ENCODE measurements at regions not wholly inside any gene's neighbourhood (a gene's known extent, or its start where the extent isn't known, plus 50 kb on each side); places are given as distances from the start of the nearest gene placed in this dataset.

GRCh38 chr2:237253046-237253702 lies 160.8 kb downstream of the COL6A3 start:
- in situ Hi-C loops (cut with MboI; ENCODE audit: low pct_ligation_motif_present in 1 of 4, low pct_unique_long_range_greater_than_20kb in 1 of 4, low sequenced_read_pairs in 3 of 4) (no loop called here), intact Hi-C loops (cut with DNase I; ENCODE audit: low total_unique reads) (no loop called here)
- 65 to 79% methylated on average over 4 to 6 of the region's 6 CpGs for WGBS, 2 donors (ENCODE audit: low coverage in 1 of 2)
- H3K9me3 ChIP-seq, result no peaks in the 10 kb centered on the region
- no peak overlapping the region for H3K4me3 ChIP-seq
- TF ChIP-seq POLR2A (IDR thresholded peaks at IDR 0.05) (no peak), POLR2AphosphoS5 (IDR thresholded peaks at IDR 0.05) (no peak), EP300 (IDR thresholded peaks at IDR 0.05; ENCODE audit: low read depth) (no peak)
- TF ChIP-seq, protein P1, sequence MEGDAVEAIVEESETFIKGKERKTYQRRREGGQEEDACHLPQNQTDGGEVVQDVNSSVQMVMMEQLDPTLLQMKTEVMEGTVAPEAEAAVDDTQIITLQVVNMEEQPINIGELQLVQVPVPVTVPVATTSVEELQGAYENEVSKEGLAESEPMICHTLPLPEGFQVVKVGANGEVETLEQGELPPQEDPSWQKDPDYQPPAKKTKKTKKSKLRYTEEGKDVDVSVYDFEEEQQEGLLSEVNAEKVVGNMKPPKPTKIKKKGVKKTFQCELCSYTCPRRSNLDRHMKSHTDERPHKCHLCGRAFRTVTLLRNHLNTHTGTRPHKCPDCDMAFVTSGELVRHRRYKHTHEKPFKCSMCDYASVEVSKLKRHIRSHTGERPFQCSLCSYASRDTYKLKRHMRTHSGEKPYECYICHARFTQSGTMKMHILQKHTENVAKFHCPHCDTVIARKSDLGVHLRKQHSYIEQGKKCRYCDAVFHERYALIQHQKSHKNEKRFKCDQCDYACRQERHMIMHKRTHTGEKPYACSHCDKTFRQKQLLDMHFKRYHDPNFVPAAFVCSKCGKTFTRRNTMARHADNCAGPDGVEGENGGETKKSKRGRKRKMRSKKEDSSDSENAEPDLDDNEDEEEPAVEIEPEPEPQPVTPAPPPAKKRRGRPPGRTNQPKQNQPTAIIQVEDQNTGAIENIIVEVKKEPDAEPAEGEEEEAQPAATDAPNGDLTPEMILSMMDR (IDR thresholded peaks at IDR 0.05), result no peak
- H3K27me3 ChIP-seq, result no peaks in the 10 kb centered on the region
- H3K4me1 ChIP-seq, result peaks cover 0 to 10% (median 3%) of the 10 kb centered on the region in 4 donors
- H3K36me3 ChIP-seq, result no peaks in the 10 kb centered on the region
- peak overlapping the region in 1 of 4 donors; percentile 4 for H3K27ac ChIP-seq
- DNase-seq, result no peak

GRCh38 chr2:237254369-237254861 lies 159.5 kb downstream of the COL6A3 start:
- no peaks in the 10 kb centered on the region for H3K9me3 ChIP-seq
- H3K27me3 ChIP-seq, result no peaks in the 10 kb centered on the region

GRCh38 chr2:237254911-237255578 lies 158.9 kb downstream of the COL6A3 start:
- 76 to 81% methylated on average over 2 of the region's 2 CpGs for WGBS, 2 donors (ENCODE audit: low coverage in 1 of 2)
- peaks cover 0 to 21% (median 3%) of the 10 kb centered on the region in 4 donors for H3K4me1 ChIP-seq
- H3K9me3 ChIP-seq, result no peaks in the 10 kb centered on the region
- no peak overlapping the region for H3K4me3 ChIP-seq
- no peak for DNase-seq
- intact Hi-C loops (cut with DNase I; ENCODE audit: low total_unique reads) (no loop called here), in situ Hi-C loops (cut with MboI; ENCODE audit: low pct_ligation_motif_present in 1 of 4, low pct_unique_long_range_greater_than_20kb in 1 of 4, low sequenced_read_pairs in 3 of 4) (no loop called here)
- H3K27ac ChIP-seq, result peak overlapping the region; percentile 20 to 76 (median 62)
- no peaks in the 10 kb centered on the region for H3K27me3 ChIP-seq
- TF ChIP-seq, protein P1 (IDR thresholded peaks at IDR 0.05), result no peak
- TF ChIP-seq EP300 (IDR thresholded peaks at IDR 0.05; ENCODE audit: low read depth) (no peak), POLR2A (IDR thresholded peaks at IDR 0.05) (no peak), POLR2AphosphoS5 (IDR thresholded peaks at IDR 0.05) (no peak)
- H3K36me3 ChIP-seq, result no peaks in the 10 kb centered on the region

More at GRCh38 chr2:237254369-237254861, 159.5 kb downstream of the COL6A3 start:
- in situ Hi-C loops (cut with MboI; ENCODE audit: low pct_ligation_motif_present in 1 of 4, low pct_unique_long_range_greater_than_20kb in 1 of 4, low sequenced_read_pairs in 3 of 4) (no loop called here), intact Hi-C loops (cut with DNase I; ENCODE audit: low total_unique reads) (no loop called here)
- 51 to 60% methylated on average over 2 of the region's 2 CpGs for WGBS, 2 donors (ENCODE audit: low coverage in 1 of 2)
- TF ChIP-seq POLR2A (IDR thresholded peaks at IDR 0.05) (no peak), POLR2AphosphoS5 (IDR thresholded peaks at IDR 0.05) (peak in 1 of 3 donors; percentile 51)
- Histone ChIP-seq H3K27ac (peak overlapping the region; percentile 20 to 76 (median 62)), H3K4me1 (peaks cover 0 to 21% (median 3%) of the 10 kb centered on the region in 4 donors), H3K36me3 (no peaks in the 10 kb centered on the region), H3K4me3 (no peak overlapping the region)
- DNase-seq, result no peak

- Histone ChIP-seq H3K9me3 (no peaks in the 10 kb centered on the region), H3K4me1 (peaks cover 0 to 21% (median 3%) of the 10 kb centered on the region in 4 donors), H3K27ac (peak overlapping the region; percentile 50 to 76 (median 73)), H3K27me3 (no peaks in the 10 kb centered on the region), H3K36me3 (no peaks in the 10 kb centered on the region), H3K4me3 (no peak overlapping the region)
- intact Hi-C loops (cut with DNase I; ENCODE audit: low total_unique reads), result no loop called here
- DNase-seq, result no peak
- in situ Hi-C loops (cut with MboI; ENCODE audit: low pct_ligation_motif_present in 1 of 4, low pct_unique_long_range_greater_than_20kb in 1 of 4, low sequenced_read_pairs in 3 of 4), result no loop called here
- TF ChIP-seq, protein P1 (IDR thresholded peaks at IDR 0.05), result no peak
- no peak for TF ChIP-seq POLR2A (IDR thresholded peaks at IDR 0.05)
- no peak for TF ChIP-seq EP300 (IDR thresholded peaks at IDR 0.05; ENCODE audit: low read depth)
- TF ChIP-seq POLR2AphosphoS5 (IDR thresholded peaks at IDR 0.05), result no peak
- 38 to 63% methylated on average over 2 to 4 of the region's 4 CpGs for WGBS, 2 donors (ENCODE audit: low coverage in 1 of 2)
Observed at GRCh38 chr2:237256887-237257286, 157.1 kb downstream of the COL6A3 start.

Measured in transverse colon (tissue), 4 donors.